ENCODE measurements at regions not wholly inside any gene's neighbourhood (a gene's known extent, or its start where the extent isn't known, plus 50 kb on each side); places are given as distances from the start of the nearest gene placed in this dataset.
"Not testable (repeated sequence)": the region's sequence is repeated elsewhere in the genome, so short reads cannot be mapped to it uniquely, and the experiment has no call there.

DNA sequence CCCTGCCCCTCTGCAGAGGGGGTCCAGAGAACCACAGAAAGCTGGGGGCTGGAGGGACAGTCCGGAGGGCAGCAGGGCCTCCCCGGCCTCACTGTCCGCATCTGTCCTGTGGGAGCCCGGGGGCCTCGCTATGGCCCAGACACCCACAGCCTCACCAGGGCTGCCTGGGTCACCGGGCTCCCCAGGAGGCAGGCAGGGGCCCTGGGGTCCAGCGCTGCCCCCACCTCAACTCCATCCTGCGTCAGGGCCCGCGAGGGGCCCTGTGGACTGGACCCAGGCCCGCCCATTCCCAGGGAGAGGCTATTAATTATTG lies 96.1 kb downstream of the POTEG start:
- not testable (repeated sequence) for TF ChIP-seq JUND (IDR thresholded peaks at IDR 0.05); FOXM1 (IDR thresholded peaks at IDR 0.05; ENCODE audit: low read depth); CTCF (IDR thresholded peaks at IDR 0.05); EP300 (IDR thresholded peaks at IDR 0.05; ENCODE audit: borderline replicate concordance in 1 of 2, low read depth in 1 of 2, low read length in 1 of 2); POLR2AphosphoS5 (IDR thresholded peaks at IDR 0.05; ENCODE audit: low read depth, low read length); YY1 (IDR thresholded peaks at IDR 0.05; ENCODE audit: low read depth); SMC3 (IDR thresholded peaks at IDR 0.05; ENCODE audit: low read depth, low read length); RAD21 (IDR thresholded peaks at IDR 0.05; ENCODE audit: low read length); MXI1 (IDR thresholded peaks at IDR 0.05; ENCODE audit: low read depth, low read length); SIN3A (IDR thresholded peaks at IDR 0.05; ENCODE audit: borderline replicate concordance, low read depth, low read length); GABPA (IDR thresholded peaks at IDR 0.05; ENCODE audit: low read depth)
- TF ChIP-seq, protein P1, sequence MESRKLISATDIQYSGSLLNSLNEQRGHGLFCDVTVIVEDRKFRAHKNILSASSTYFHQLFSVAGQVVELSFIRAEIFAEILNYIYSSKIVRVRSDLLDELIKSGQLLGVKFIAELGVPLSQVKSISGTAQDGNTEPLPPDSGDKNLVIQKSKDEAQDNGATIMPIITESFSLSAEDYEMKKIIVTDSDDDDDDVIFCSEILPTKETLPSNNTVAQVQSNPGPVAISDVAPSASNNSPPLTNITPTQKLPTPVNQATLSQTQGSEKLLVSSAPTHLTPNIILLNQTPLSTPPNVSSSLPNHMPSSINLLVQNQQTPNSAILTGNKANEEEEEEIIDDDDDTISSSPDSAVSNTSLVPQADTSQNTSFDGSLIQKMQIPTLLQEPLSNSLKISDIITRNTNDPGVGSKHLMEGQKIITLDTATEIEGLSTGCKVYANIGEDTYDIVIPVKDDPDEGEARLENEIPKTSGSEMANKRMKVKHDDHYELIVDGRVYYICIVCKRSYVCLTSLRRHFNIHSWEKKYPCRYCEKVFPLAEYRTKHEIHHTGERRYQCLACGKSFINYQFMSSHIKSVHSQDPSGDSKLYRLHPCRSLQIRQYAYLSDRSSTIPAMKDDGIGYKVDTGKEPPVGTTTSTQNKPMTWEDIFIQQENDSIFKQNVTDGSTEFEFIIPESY (IDR thresholded peaks at IDR 0.05; ENCODE audit: borderline replicate concordance, low read depth), result not testable (repeated sequence)
- TF ChIP-seq, protein P2, sequence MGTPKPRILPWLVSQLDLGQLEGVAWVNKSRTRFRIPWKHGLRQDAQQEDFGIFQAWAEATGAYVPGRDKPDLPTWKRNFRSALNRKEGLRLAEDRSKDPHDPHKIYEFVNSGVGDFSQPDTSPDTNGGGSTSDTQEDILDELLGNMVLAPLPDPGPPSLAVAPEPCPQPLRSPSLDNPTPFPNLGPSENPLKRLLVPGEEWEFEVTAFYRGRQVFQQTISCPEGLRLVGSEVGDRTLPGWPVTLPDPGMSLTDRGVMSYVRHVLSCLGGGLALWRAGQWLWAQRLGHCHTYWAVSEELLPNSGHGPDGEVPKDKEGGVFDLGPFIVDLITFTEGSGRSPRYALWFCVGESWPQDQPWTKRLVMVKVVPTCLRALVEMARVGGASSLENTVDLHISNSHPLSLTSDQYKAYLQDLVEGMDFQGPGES (IDR thresholded peaks at IDR 0.05; ENCODE audit: low read depth, low read length), result not testable (repeated sequence)
- TF ChIP-seq, protein P3, sequence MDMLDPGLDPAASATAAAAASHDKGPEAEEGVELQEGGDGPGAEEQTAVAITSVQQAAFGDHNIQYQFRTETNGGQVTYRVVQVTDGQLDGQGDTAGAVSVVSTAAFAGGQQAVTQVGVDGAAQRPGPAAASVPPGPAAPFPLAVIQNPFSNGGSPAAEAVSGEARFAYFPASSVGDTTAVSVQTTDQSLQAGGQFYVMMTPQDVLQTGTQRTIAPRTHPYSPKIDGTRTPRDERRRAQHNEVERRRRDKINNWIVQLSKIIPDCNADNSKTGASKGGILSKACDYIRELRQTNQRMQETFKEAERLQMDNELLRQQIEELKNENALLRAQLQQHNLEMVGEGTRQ (IDR thresholded peaks at IDR 0.05; ENCODE audit: borderline replicate concordance, low read depth, low read length), result not testable (repeated sequence)
